Naive B cell (primary cell): ENCODE measurements at regions not wholly inside any gene's neighbourhood (a gene's known extent, or its start where the extent isn't known, plus 50 kb on each side); places are given as distances from the start of the nearest gene placed in this dataset.
"Not testable (repeated sequence)": the region's sequence is repeated elsewhere in the genome, so short reads cannot be mapped to it uniquely, and the experiment has no call there.

Experiments used
- ATAC-seq, 2 donors: fragments of 150-1000 bp; cut with Tn5 transposase; 2 replicates each; pipeline ENCODE4 v1.10.0; 2021; ENCODE audit warnings: low read depth in 2 of 2, mild to moderate bottlenecking in 2 of 2, moderate library complexity in 2 of 2
- DNase-seq: peaks from one replicate; pipeline ENCODE4 v3.0.0; 2022
- H3K27ac Mint-ChIP-seq, 6 donors: one replicate each; pipeline ENCODE4 v1.8.0; 2020 to 2022; ENCODE audit warnings: mild to moderate bottlenecking in 6 of 6, mixed read lengths in 6 of 6, moderate library complexity in 5 of 6, inconsistent platforms in 2 of 6
- H3K27me3 Mint-ChIP-seq, 3 donors: one replicate each; pipeline ENCODE4 v1.8.0; 2021 to 2022; ENCODE audit warnings: mixed read lengths in 3 of 3, mild to moderate bottlenecking in 1 of 3
- H3K36me3 Mint-ChIP-seq, 2 donors: one replicate each; pipeline ENCODE4 v1.8.0; 2020 to 2022; ENCODE audit warnings: mixed read lengths in 2 of 2, inconsistent platforms in 1 of 2, mild to moderate bottlenecking in 1 of 2
- H3K4me1 Mint-ChIP-seq, 3 donors: one replicate each; pipeline ENCODE4 v1.8.0; 2020 to 2022; ENCODE audit warnings: mixed read lengths in 3 of 3, inconsistent platforms in 1 of 3, mild to moderate bottlenecking in 1 of 3, moderate library complexity in 1 of 3
- H3K4me3 Mint-ChIP-seq, 8 donors: one replicate each; pipeline ENCODE4 v1.8.0; 2020 to 2022; ENCODE audit warnings: mild to moderate bottlenecking in 8 of 8, mixed read lengths in 8 of 8, moderate library complexity in 8 of 8, inconsistent platforms in 2 of 8
- H3K9me3 Mint-ChIP-seq, 7 donors: one replicate each; pipeline ENCODE4 v1.8.0; 2020 to 2022; ENCODE audit warnings: mixed read lengths in 7 of 7, mild to moderate bottlenecking in 5 of 7, inconsistent platforms in 2 of 7, moderate library complexity in 1 of 7

DNA sequence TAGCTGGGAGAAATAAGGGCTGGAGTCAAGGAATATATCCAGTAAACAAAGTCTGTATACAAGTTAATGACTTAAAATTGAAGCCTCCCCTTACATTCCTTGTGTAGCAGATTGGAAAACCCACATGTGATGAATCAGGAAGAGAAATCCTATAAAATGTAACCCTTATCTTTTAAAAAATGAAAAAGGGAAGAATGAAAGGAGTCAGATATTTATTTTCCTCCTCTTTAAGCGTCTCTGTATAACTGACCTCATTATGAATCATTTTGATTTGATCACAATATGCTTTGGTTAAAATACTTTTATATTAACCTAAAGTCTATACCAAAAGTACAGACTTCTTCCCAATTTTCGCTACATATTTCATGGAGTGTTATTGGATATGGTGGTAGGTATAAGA is 316.3 kb upstream of the STAC start:
- peaks cover 0 to 2% (median 0%) of the 10 kb centered on the region in 7 donors for H3K9me3 Mint-ChIP-seq
- no peaks in the 10 kb centered on the region for H3K36me3 Mint-ChIP-seq
- no peaks in the 10 kb centered on the region for H3K4me1 Mint-ChIP-seq
- no peak overlapping the region for H3K27ac Mint-ChIP-seq
- ATAC-seq: no peak
- H3K27me3 Mint-ChIP-seq: peaks cover 0 to 6% (median 0%) of the 10 kb centered on the region in 3 donors
- no peak overlapping the region for H3K4me3 Mint-ChIP-seq
- DNase-seq: no peak

DNA sequence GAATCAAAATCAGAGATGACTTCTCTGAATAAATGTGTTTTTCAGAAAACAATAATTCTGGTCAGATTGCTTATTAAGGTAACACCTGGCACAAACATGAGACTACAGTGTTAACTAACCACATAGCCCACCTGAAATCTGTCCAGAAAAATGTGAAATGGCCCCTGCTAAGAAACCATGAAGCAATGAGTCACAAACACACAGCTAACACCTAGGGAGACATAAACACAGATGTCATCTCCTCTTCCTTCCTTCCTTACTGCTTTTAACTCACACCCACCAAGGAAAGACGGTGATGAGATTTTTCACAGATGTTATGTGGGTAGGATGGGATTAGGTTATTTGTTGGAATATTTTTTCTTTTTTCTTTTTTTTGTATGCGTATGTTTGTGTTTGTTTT is 315.0 kb upstream of the STAC start:
- H3K27me3 Mint-ChIP-seq: peaks cover 0 to 6% (median 0%) of the 10 kb centered on the region in 3 donors
- H3K4me3 Mint-ChIP-seq: no peak overlapping the region
- ATAC-seq: no peak
- peaks cover 0 to 2% (median 0%) of the 10 kb centered on the region in 3 donors for H3K4me1 Mint-ChIP-seq
- no peak overlapping the region for H3K27ac Mint-ChIP-seq
- no peaks in the 10 kb centered on the region for H3K36me3 Mint-ChIP-seq
- H3K9me3 Mint-ChIP-seq: peaks cover 0 to 2% (median 0%) of the 10 kb centered on the region in 7 donors
- DNase-seq: no peak

GRCh38 chr3:36075491-36075890 is 304.8 kb upstream of the STAC start:
- no peak for DNase-seq
- no peak for ATAC-seq
- Mint-ChIP-seq H3K4me1 (peaks cover 8 to 14% (median 12%) of the 10 kb centered on the region in 3 donors), H3K27me3 (peaks cover 0 to 17% (median 4%) of the 10 kb centered on the region in 3 donors), H3K27ac (no peak overlapping the region), H3K4me3 (no peak overlapping the region), H3K9me3 (peaks cover 0 to 4% (median 1%) of the 10 kb centered on the region in 7 donors), H3K36me3 (no peaks in the 10 kb centered on the region)

- no peak overlapping the region for H3K4me3 Mint-ChIP-seq
Measured at GRCh38 chr3:36077320-36077719, 303.0 kb upstream of the STAC start.

DNA sequence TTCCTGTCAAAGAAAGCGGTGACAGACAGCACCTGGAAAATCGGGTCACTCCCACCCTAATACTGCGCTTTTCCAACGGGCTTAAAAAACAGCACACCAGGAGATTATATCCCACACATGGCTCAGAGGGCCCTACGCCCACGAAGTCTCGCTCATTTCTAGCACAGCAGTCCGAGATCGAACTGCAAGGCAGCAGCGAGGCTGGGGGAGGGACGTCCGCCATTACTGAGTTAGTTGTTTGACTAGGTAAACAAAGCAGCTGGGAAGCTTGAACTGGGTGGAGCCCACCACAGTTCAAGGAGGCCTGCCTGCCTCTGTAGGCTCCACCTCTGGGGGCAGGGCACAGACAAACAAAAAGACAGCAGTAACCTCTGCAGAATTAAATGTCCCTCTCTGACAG is 297.3 kb upstream of the STAC start:
- not testable (repeated sequence) for H3K36me3 Mint-ChIP-seq, DNase-seq, H3K4me3 Mint-ChIP-seq, ATAC-seq, H3K4me1 Mint-ChIP-seq
- Mint-ChIP-seq H3K27me3 (peaks cover 0 to 18% (median 7%) of the 10 kb centered on the region in 3 donors), H3K27ac (peak overlapping the region in 1 of 6 donors; percentile 26), H3K9me3 (peaks cover 0 to 15% (median 7%) of the 10 kb centered on the region in 7 donors)

More at GRCh38 chr3:36077320-36077719, 303.0 kb upstream of the STAC start:
- DNase-seq (no peak), ATAC-seq (no peak)
- H3K36me3 Mint-ChIP-seq: peaks cover 4 to 5% of the 10 kb centered on the region in 2 donors
- no peak overlapping the region for H3K27ac Mint-ChIP-seq
- H3K4me1 Mint-ChIP-seq: no peaks in the 10 kb centered on the region
- H3K27me3 Mint-ChIP-seq: peaks cover 0 to 17% (median 13%) of the 10 kb centered on the region in 3 donors
- peaks cover 0 to 12% (median 4%) of the 10 kb centered on the region in 7 donors for H3K9me3 Mint-ChIP-seq

GRCh38 chr3:36095238-36095637 is 285.1 kb upstream of the STAC start:
- Mint-ChIP-seq H3K4me1 (peaks cover 0 to 20% (median 6%) of the 10 kb centered on the region in 3 donors), H3K27ac (peak overlapping the region in 2 of 6 donors; percentile 53 to 63), H3K36me3 (no peaks in the 10 kb centered on the region), H3K4me3 (peak overlapping the region in 1 of 8 donors; percentile 1), H3K9me3 (no peaks in the 10 kb centered on the region), H3K27me3 (no peaks in the 10 kb centered on the region)
- ATAC-seq: peak; percentile 72 to 91
- peak; percentile 19 for DNase-seq

DNA sequence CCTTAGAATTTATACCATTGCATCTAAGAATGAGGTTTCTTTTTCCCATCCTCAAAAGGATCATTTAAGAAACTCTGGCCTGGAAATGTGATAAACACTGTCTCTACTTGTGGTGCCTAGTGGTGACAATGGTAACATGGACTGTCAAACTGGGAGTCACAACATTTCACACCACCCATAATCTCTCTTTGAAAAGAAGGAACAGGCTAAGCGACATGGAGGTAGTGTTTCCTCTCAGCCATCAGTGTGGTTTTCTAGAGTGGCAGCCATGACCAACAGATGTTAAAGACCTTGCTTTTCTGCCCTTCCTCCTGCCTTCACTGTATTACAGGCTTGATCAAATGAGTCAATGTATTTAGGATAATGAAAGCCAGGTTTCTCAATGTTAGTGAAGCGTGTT is 283.1 kb upstream of the STAC start:
- DNase-seq (no peak), ATAC-seq (peak in 1 of 2 donors; percentile 28)
- Mint-ChIP-seq H3K27ac (peak overlapping the region in 1 of 6 donors; percentile 21), H3K4me3 (no peak overlapping the region), H3K4me1 (peaks cover 0 to 20% (median 6%) of the 10 kb centered on the region in 3 donors), H3K27me3 (no peaks in the 10 kb centered on the region), H3K36me3 (no peaks in the 10 kb centered on the region), H3K9me3 (no peaks in the 10 kb centered on the region)

DNA sequence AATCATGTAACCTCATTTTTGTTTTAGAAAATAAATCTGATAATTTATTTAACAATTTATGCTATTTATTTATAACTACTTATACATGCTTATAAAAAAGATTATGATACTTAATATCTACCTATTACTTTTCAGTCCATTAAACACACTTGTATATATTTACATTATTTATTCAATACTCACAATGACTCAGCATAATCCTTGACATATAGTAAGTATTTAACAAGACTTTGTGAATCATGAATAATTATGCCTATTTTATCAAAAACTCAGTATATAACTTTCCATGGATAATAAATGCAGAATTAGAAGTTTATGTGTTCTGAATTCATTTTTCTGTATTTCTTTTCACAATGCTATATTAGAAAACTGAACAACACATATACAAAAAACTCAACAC is 266.0 kb upstream of the STAC start:
- no peak for ATAC-seq
- Mint-ChIP-seq H3K4me1 (no peaks in the 10 kb centered on the region), H3K4me3 (no peak overlapping the region), H3K27me3 (peaks cover 0 to 7% (median 0%) of the 10 kb centered on the region in 3 donors), H3K36me3 (no peaks in the 10 kb centered on the region), H3K9me3 (no peaks in the 10 kb centered on the region), H3K27ac (no peak overlapping the region)
- DNase-seq: no peak

GRCh38 chr3:36124118-36124796 is 256.0 kb upstream of the STAC start:
- Mint-ChIP-seq H3K27ac (no peak overlapping the region), H3K27me3 (no peaks in the 10 kb centered on the region), H3K36me3 (no peaks in the 10 kb centered on the region), H3K4me1 (no peaks in the 10 kb centered on the region), H3K4me3 (no peak overlapping the region), H3K9me3 (peaks cover 3 to 37% (median 14%) of the 10 kb centered on the region in 7 donors)
- no peak for DNase-seq
- ATAC-seq: no peak

DNA sequence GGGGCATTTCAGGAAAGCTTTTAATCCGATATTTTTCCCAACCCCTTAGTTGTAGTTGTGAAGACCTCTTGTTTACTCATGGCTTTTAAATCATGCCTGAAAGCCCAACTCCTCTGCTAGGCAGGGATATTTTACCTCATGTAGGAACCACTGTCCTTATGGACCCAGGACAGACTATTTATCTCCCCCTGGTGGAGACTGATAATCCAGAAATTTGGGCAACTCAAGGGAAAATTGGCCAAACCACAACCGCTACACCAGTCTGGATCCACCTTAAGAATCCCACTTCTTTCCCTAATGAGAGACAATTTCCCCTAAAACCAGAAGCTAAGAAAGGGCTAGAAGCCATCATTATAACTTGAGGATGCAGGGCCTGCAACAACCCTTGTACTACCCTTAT is 248.1 kb upstream of the STAC start:
- no peaks in the 10 kb centered on the region for H3K36me3 Mint-ChIP-seq
- H3K27me3 Mint-ChIP-seq: no peaks in the 10 kb centered on the region
- H3K27ac Mint-ChIP-seq: no peak overlapping the region
- H3K4me3 Mint-ChIP-seq: no peak overlapping the region
- DNase-seq (no peak), ATAC-seq (no peak)
- peaks cover 4 to 15% (median 7%) of the 10 kb centered on the region in 7 donors for H3K9me3 Mint-ChIP-seq
- H3K4me1 Mint-ChIP-seq: no peaks in the 10 kb centered on the region

GRCh38 chr3:36135863-36136262 is 244.4 kb upstream of the STAC start:
- no peak for ATAC-seq
- Mint-ChIP-seq H3K4me1 (no peaks in the 10 kb centered on the region), H3K27ac (no peak overlapping the region)

DNA sequence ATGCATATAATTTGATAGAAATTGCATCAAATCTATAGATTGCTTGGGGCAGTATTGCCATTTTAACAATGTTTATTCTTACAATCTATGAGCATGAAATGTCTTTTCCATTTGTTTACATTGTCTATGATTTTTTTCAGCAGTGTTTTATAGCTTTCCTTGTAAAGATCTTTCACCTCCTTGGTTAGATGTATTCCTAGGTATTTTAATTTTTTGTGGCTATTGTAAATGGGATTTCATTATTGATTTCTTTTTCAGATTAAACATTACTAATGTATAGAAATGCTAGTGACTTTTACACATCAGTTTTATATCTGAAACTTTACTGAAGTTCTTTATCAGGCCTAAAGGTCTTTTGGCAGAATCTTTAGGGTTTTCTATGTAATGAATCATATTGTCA is 237.6 kb upstream of the STAC start:
- no peaks in the 10 kb centered on the region for H3K36me3 Mint-ChIP-seq
- H3K27me3 Mint-ChIP-seq: peaks cover 0 to 7% (median 0%) of the 10 kb centered on the region in 3 donors
- no peaks in the 10 kb centered on the region for H3K4me1 Mint-ChIP-seq
- no peak overlapping the region for H3K27ac Mint-ChIP-seq
- ATAC-seq: no peak
- no peak overlapping the region for H3K4me3 Mint-ChIP-seq
- DNase-seq: no peak
- H3K9me3 Mint-ChIP-seq: peaks cover 0 to 4% (median 0%) of the 10 kb centered on the region in 7 donors

More at GRCh38 chr3:36135863-36136262, 244.4 kb upstream of the STAC start:
- DNase-seq: no peak
- H3K27me3 Mint-ChIP-seq: peaks cover 0 to 7% (median 0%) of the 10 kb centered on the region in 3 donors
- H3K9me3 Mint-ChIP-seq: peaks cover 0 to 9% (median 3%) of the 10 kb centered on the region in 7 donors
- no peak overlapping the region for H3K4me3 Mint-ChIP-seq
- H3K36me3 Mint-ChIP-seq: no peaks in the 10 kb centered on the region

GRCh38 chr3:36146404-36146803 is 233.9 kb upstream of the STAC start:
- no peaks in the 10 kb centered on the region for H3K4me1 Mint-ChIP-seq
- H3K27ac Mint-ChIP-seq: no peak overlapping the region
- H3K36me3 Mint-ChIP-seq: no peaks in the 10 kb centered on the region
- H3K9me3 Mint-ChIP-seq: peaks cover 0 to 1% (median 0%) of the 10 kb centered on the region in 7 donors
- ATAC-seq (no peak), DNase-seq (no peak)
- H3K4me3 Mint-ChIP-seq: no peak overlapping the region
- no peaks in the 10 kb centered on the region for H3K27me3 Mint-ChIP-seq

GRCh38 chr3:36147934-36148558 is 232.3 kb upstream of the STAC start:
- H3K9me3 Mint-ChIP-seq: peaks cover 0 to 1% (median 0%) of the 10 kb centered on the region in 7 donors
- H3K4me1 Mint-ChIP-seq: no peaks in the 10 kb centered on the region

More at GRCh38 chr3:36147934-36148558, 232.3 kb upstream of the STAC start:
- Mint-ChIP-seq H3K4me3 (no peak overlapping the region), H3K27me3 (no peaks in the 10 kb centered on the region), H3K27ac (no peak overlapping the region), H3K36me3 (no peaks in the 10 kb centered on the region)
- DNase-seq (no peak), ATAC-seq (no peak)
